IPS-NIHi11 (cell line): ENCODE measurements at regions not wholly inside any gene's neighbourhood (a gene's known extent, or its start where the extent isn't known, plus 50 kb on each side); places are given as distances from the start of the nearest gene placed in this dataset.
A peak's percentile ranks its signal among the peaks of the same experiment; 100 is the strongest.
"Not testable (repeated sequence)": the region's sequence is repeated elsewhere in the genome, so short reads cannot be mapped to it uniquely, and the experiment has no call there.

Experiments used
- DNase-seq: peaks from one replicate; pipeline ENCODE4 v3.0.0; 2012; ENCODE audit warnings: mixed read lengths, low spot score

- no peak for DNase-seq
These were observed 460.0 kb upstream of the NOX3 start for GRCh38 chr6:155915651-155916050.

- no peak for DNase-seq
These were observed 458.2 kb upstream of the NOX3 start for GRCh38 chr6:155913816-155914215.

- no peak for DNase-seq
These were observed 454.1 kb upstream of the NOX3 start for GRCh38 chr6:155909710-155910109.

- DNase-seq = no peak
These were observed 440.0 kb upstream of the NOX3 start for GRCh38 chr6:155895641-155896040.

- DNase-seq = peak; percentile 31
These were observed 439.1 kb upstream of the NOX3 start for GRCh38 chr6:155894758-155895157.

- no peak for DNase-seq
These were observed 438.6 kb upstream of the NOX3 start for GRCh38 chr6:155894262-155894661.

GRCh38 chr6:155890409-155890808 is 434.8 kb upstream of the NOX3 start:
- no peak for DNase-seq

GRCh38 chr6:155889410-155889809 is 433.8 kb upstream of the NOX3 start:
- DNase-seq = peak; percentile 35

GRCh38 chr6:155887421-155887820 is 431.8 kb upstream of the NOX3 start:
- peak; percentile 50 for DNase-seq

GRCh38 chr6:155883741-155884140 is 428.1 kb upstream of the NOX3 start:
- DNase-seq = no peak

GRCh38 chr6:155883334-155883731 is 427.7 kb upstream of the NOX3 start:
- no peak for DNase-seq

GRCh38 chr6:155882527-155883333 is 427.1 kb upstream of the NOX3 start:
- no peak for DNase-seq

GRCh38 chr6:155881826-155882526 is 426.3 kb upstream of the NOX3 start:
- DNase-seq = no peak

- DNase-seq = no peak
These were observed 425.3 kb upstream of the NOX3 start for GRCh38 chr6:155880900-155881299.

- DNase-seq = peak; percentile 25
These were observed 417.3 kb upstream of the NOX3 start for GRCh38 chr6:155872961-155873360.

GRCh38 chr6:155867682-155868081 is 412.0 kb upstream of the NOX3 start:
- DNase-seq = no peak

- not testable (repeated sequence) for DNase-seq
These were observed 411.2 kb upstream of the NOX3 start for GRCh38 chr6:155866676-155867390.

GRCh38 chr6:155861821-155862220 is 406.2 kb upstream of the NOX3 start:
- DNase-seq = no peak

GRCh38 chr6:155858906-155859305 is 403.3 kb upstream of the NOX3 start:
- DNase-seq = not testable (repeated sequence)

- no peak for DNase-seq
These were observed 399.1 kb upstream of the NOX3 start for GRCh38 chr6:155854787-155855186.

- DNase-seq = no peak
These were observed 397.4 kb upstream of the NOX3 start for GRCh38 chr6:155853011-155853410.

GRCh38 chr6:155850408-155850841 is 394.8 kb upstream of the NOX3 start:
- DNase-seq = no peak

GRCh38 chr6:155847711-155848110 is 392.1 kb upstream of the NOX3 start:
- DNase-seq = no peak
